ENCODE measurements at regions not wholly inside any gene's neighbourhood (a gene's known extent, or its start where the extent isn't known, plus 50 kb on each side); places are given as distances from the start of the nearest gene placed in this dataset.

DNA sequence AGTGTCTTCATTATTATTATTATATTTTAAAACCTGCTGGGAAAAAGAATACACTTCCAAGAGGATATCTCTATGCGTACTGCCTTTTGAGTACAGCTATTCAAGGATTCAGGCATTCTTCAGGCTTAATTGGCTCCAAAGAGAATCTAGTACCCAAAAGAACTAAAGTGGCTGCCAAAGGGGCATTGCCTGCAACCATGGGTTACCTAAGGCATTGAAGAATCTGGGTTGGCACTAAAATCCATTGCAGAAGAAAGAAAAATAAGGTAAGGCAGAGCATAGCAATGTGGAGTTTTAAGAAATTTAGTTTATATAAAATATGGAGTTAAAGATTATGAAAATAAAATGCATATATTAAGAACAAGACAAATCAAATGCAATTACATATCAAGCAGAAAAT, 223.5 kb downstream of the TMEM161B start:
- no peak for DNase-seq
- H4K20me1 ChIP-seq (ENCODE audit: insufficient read depth) = no peaks in the 10 kb centered on the region
- H3K4me1 ChIP-seq (ENCODE audit: control insufficient read depth in 1 of 2, insufficient read depth in 2 of 2, low read depth in 1 of 2, low read length in 1 of 2) = no peaks in the 10 kb centered on the region
- H3K4me2 ChIP-seq = no peak overlapping the region
- H3K9me2 ChIP-seq = no peaks in the 10 kb centered on the region
- H3K9me3 ChIP-seq = no peaks in the 10 kb centered on the region
- H3F3A ChIP-seq (replicated peaks; ENCODE audit: insufficient read depth) = no peaks in the 10 kb centered on the region
- H2AFZ ChIP-seq (ENCODE audit: low read depth) = no peak overlapping the region
- CTCF ChIA-PET = no interaction called here
- H3K79me2 ChIP-seq (ENCODE audit: insufficient read depth) = no peaks in the 10 kb centered on the region
- no peak overlapping the region for H3K4me3 ChIP-seq (ENCODE audit: low read depth in 2 of 2, low read length in 1 of 2)
- TF ChIP-seq TCF12 (IDR thresholded peaks at IDR 0.05) = no peak
- no peak for TF ChIP-seq SMC3 (IDR thresholded peaks at IDR 0.05; ENCODE audit: low read depth, low read length)
- no peak for TF ChIP-seq GABPA (IDR thresholded peaks at IDR 0.05; ENCODE audit: low read depth)
- TF ChIP-seq MXI1 (IDR thresholded peaks at IDR 0.05; ENCODE audit: low read depth, low read length) = no peak
- TF ChIP-seq RAD21 (IDR thresholded peaks at IDR 0.05; ENCODE audit: low read length) = no peak
- H3K36me3 ChIP-seq (replicated peaks in 1 of 2; ENCODE audit: control insufficient read depth in 1 of 2, insufficient read depth in 2 of 2, low read length in 1 of 2) = no peaks in the 10 kb centered on the region
- H3K27me3 ChIP-seq (ENCODE audit: insufficient read depth) = no peaks in the 10 kb centered on the region
- H3K9ac ChIP-seq = no peak overlapping the region
- POLR2A ChIA-PET = no interaction called here
- 0% methylated on average over 1 of the region's 1 CpG for whole genome bisulfite sequencing (ENCODE audit: low lambda C conversion rate)
- H3K27ac ChIP-seq (ENCODE audit: low read depth in 2 of 2, low read length in 1 of 2) = no peak overlapping the region

- no peaks in the 10 kb centered on the region for H3K4me1 ChIP-seq (ENCODE audit: control insufficient read depth in 1 of 2, insufficient read depth in 2 of 2, low read depth in 1 of 2, low read length in 1 of 2)
- H3K4me3 ChIP-seq (ENCODE audit: low read depth in 2 of 2, low read length in 1 of 2) = no peak overlapping the region
- DNase-seq = no peak
- H4K20me1 ChIP-seq (ENCODE audit: insufficient read depth) = no peaks in the 10 kb centered on the region
- ChIA-PET CTCF (no interaction called here), POLR2A (no interaction called here)
- no peaks in the 10 kb centered on the region for H3F3A ChIP-seq (replicated peaks; ENCODE audit: insufficient read depth)
- no peaks in the 10 kb centered on the region for H3K79me2 ChIP-seq (ENCODE audit: insufficient read depth)
- no peaks in the 10 kb centered on the region for H3K36me3 ChIP-seq (replicated peaks in 1 of 2; ENCODE audit: control insufficient read depth in 1 of 2, insufficient read depth in 2 of 2, low read length in 1 of 2)
- H3K27me3 ChIP-seq (ENCODE audit: insufficient read depth) = no peaks in the 10 kb centered on the region
- TF ChIP-seq ELF1 (IDR thresholded peaks at IDR 0.05) = no peak
- no peak overlapping the region for H3K27ac ChIP-seq (ENCODE audit: low read depth in 2 of 2, low read length in 1 of 2)
- WGBS (ENCODE audit: low lambda C conversion rate) = 0% methylated on average over 1 of the region's 1 CpG
- no peak overlapping the region for H3K4me2 ChIP-seq
- H3K9ac ChIP-seq = no peak overlapping the region
- no peaks in the 10 kb centered on the region for H3K9me2 ChIP-seq
- no peaks in the 10 kb centered on the region for H3K9me3 ChIP-seq
- no peak overlapping the region for H2AFZ ChIP-seq (ENCODE audit: low read depth)
Observed at GRCh38 chr5:88034520-88034919, 234.1 kb downstream of the TMEM161B start.

DNA sequence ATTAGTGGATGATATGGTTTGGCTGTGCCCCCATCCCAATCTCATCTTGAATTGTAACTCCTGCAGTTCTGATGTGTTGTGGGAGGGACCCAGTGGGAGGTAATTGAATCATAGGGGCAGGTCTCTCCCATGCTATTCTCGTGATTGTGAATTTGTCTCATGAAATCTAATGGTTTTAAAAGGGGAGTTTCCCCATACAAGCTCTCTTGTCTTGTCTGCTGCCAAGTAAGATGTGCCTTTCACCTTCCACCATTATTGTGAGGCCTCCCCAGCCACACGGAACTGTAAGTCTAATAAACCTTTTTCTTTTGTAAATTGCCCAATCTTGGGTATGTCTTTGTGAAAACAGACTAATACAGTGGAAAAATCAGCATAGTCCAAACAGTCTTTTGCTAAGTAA, 235.5 kb downstream of the TMEM161B start:
- WGBS (ENCODE audit: low lambda C conversion rate) = 6% methylated on average over 1 of the region's 2 CpGs
- DNase-seq = no peak
- TF ChIP-seq ELF1 (IDR thresholded peaks at IDR 0.05) (no peak), TEAD4 (IDR thresholded peaks at IDR 0.05; ENCODE audit: borderline replicate concordance, insufficient read depth) (no peak), RXRA (IDR thresholded peaks at IDR 0.05; ENCODE audit: borderline replicate concordance, low read depth) (no peak), SMC3 (IDR thresholded peaks at IDR 0.05; ENCODE audit: low read depth, low read length) (no peak), USF1 (IDR thresholded peaks at IDR 0.05; ENCODE audit: borderline replicate concordance, low read depth) (no peak), GATA2 (CRISPR knock-in tag; IDR thresholded peaks at IDR 0.05) (no peak), RFX5 (IDR thresholded peaks at IDR 0.05; ENCODE audit: low read length) (no peak), YY1 (IDR thresholded peaks at IDR 0.05; ENCODE audit: low read depth) (no peak), FOSL2 (IDR thresholded peaks at IDR 0.05; ENCODE audit: borderline replicate concordance, low read depth) (no peak), CHD2 (IDR thresholded peaks at IDR 0.05; ENCODE audit: low read length, partially characterized antibody) (no peak), RCOR1 (IDR thresholded peaks at IDR 0.05; ENCODE audit: low read length) (no peak)
- TF ChIP-seq, protein P1, sequence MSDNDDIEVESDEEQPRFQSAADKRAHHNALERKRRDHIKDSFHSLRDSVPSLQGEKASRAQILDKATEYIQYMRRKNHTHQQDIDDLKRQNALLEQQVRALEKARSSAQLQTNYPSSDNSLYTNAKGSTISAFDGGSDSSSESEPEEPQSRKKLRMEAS (IDR thresholded peaks at IDR 0.05; ENCODE audit: low read depth) = no peak
- TF ChIP-seq, protein P2, sequence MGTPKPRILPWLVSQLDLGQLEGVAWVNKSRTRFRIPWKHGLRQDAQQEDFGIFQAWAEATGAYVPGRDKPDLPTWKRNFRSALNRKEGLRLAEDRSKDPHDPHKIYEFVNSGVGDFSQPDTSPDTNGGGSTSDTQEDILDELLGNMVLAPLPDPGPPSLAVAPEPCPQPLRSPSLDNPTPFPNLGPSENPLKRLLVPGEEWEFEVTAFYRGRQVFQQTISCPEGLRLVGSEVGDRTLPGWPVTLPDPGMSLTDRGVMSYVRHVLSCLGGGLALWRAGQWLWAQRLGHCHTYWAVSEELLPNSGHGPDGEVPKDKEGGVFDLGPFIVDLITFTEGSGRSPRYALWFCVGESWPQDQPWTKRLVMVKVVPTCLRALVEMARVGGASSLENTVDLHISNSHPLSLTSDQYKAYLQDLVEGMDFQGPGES (IDR thresholded peaks at IDR 0.05; ENCODE audit: low read depth, low read length) = no peak

More for the DNA sequence above, 235.5 kb downstream of the TMEM161B start:
- H3K36me3 ChIP-seq (replicated peaks in 1 of 2; ENCODE audit: control insufficient read depth in 1 of 2, insufficient read depth in 2 of 2, low read length in 1 of 2) = no peaks in the 10 kb centered on the region
- no peaks in the 10 kb centered on the region for H3K9me2 ChIP-seq
- no peaks in the 10 kb centered on the region for H4K20me1 ChIP-seq (ENCODE audit: insufficient read depth)
- H3K4me3 ChIP-seq (ENCODE audit: low read depth in 2 of 2, low read length in 1 of 2) = no peak overlapping the region
- H3K79me2 ChIP-seq (ENCODE audit: insufficient read depth) = no peaks in the 10 kb centered on the region
- H2AFZ ChIP-seq (ENCODE audit: low read depth) = no peak overlapping the region
- H3K9ac ChIP-seq = no peak overlapping the region
- H3F3A ChIP-seq (replicated peaks; ENCODE audit: insufficient read depth) = no peaks in the 10 kb centered on the region
- no peaks in the 10 kb centered on the region for H3K9me3 ChIP-seq
- no peak overlapping the region for H3K27ac ChIP-seq (ENCODE audit: low read depth in 2 of 2, low read length in 1 of 2)
- H3K4me2 ChIP-seq = no peak overlapping the region
- CTCF ChIA-PET = no interaction called here
- no peaks in the 10 kb centered on the region for H3K4me1 ChIP-seq (ENCODE audit: control insufficient read depth in 1 of 2, insufficient read depth in 2 of 2, low read depth in 1 of 2, low read length in 1 of 2)
- POLR2A ChIA-PET = no interaction called here
- H3K27me3 ChIP-seq (ENCODE audit: insufficient read depth) = no peaks in the 10 kb centered on the region

Data from SK-N-SH (cell line).